Astrocyte (in vitro differentiated cells and primary cell): ENCODE measurements at regions not wholly inside any gene's neighbourhood (a gene's known extent, or its start where the extent isn't known, plus 50 kb on each side); places are given as distances from the start of the nearest gene placed in this dataset.

Experiments
- CTCF ChIP-seq: IDR thresholded peaks from 2 replicates; pipeline ENCODE4 v1.5.1; 2011; ENCODE audit warnings: low read depth, mild to moderate bottlenecking, inconsistent platforms, low read length, moderate library complexity; ENCODE audit not compliant: insufficient read depth
- EZH2 ChIP-seq: IDR thresholded peaks from 2 replicates; pipeline ENCODE4 v1.6.1; 2012; ENCODE audit warnings: mild to moderate bottlenecking, low read length, inconsistent platforms; ENCODE audit not compliant: insufficient read depth

GRCh38 chr10:58936364-58936763 is 240.1 kb upstream of the PHYHIPL start:
- no peak for TF ChIP-seq CTCF
- no peak for TF ChIP-seq EZH2
